Activated CD4-positive, alpha-beta T cell treated with anti-CD3 and anti-CD28 coated beads, Interleukin-2, amount 10 ng/mL, durations not matched to agents 7 days and 5 days (primary cell): ENCODE measurements at regions not wholly inside any gene's neighbourhood (a gene's known extent, or its start where the extent isn't known, plus 50 kb on each side); places are given as distances from the start of the nearest gene placed in this dataset.

Experiments used
- CTCF ChIA-PET: fragments of 350-600 bp; sonication (Branson Sonifier 250); formaldehyde crosslinking; loops from one replicate; lab custom pipeline; 2021; ENCODE audit warnings: antibody characterized with exemption; lab: Charles Lee
- POLR2A ChIA-PET: fragments of 350-600 bp; sonication (Branson Sonifier 250); formaldehyde crosslinking; loops from one replicate; lab custom pipeline; 2021; ENCODE audit warnings: antibody characterized with exemption; lab: Charles Lee
- DNase-seq: peaks from one replicate; pipeline ENCODE4 v3.0.0-alpha.2; 2020
- H3K27ac Mint-ChIP-seq: one replicate; pipeline ENCODE4 v1.8.0; 2021; ENCODE audit warnings: mild to moderate bottlenecking, moderate library complexity, mixed read lengths
- H3K27me3 Mint-ChIP-seq: one replicate; pipeline ENCODE4 v1.8.0; 2021; ENCODE audit warnings: mixed read lengths
- H3K36me3 Mint-ChIP-seq: one replicate; pipeline ENCODE4 v1.8.0; 2021; ENCODE audit warnings: low read depth, mixed read lengths
- H3K4me1 Mint-ChIP-seq: one replicate; pipeline ENCODE4 v1.8.0; 2021; ENCODE audit warnings: mixed read lengths
- H3K4me3 Mint-ChIP-seq: one replicate; pipeline ENCODE4 v1.8.0; 2021; ENCODE audit warnings: mild to moderate bottlenecking, moderate library complexity, mixed read lengths
- H3K9me3 Mint-ChIP-seq: one replicate; pipeline ENCODE4 v1.8.0; 2021; ENCODE audit warnings: mixed read lengths

DNA sequence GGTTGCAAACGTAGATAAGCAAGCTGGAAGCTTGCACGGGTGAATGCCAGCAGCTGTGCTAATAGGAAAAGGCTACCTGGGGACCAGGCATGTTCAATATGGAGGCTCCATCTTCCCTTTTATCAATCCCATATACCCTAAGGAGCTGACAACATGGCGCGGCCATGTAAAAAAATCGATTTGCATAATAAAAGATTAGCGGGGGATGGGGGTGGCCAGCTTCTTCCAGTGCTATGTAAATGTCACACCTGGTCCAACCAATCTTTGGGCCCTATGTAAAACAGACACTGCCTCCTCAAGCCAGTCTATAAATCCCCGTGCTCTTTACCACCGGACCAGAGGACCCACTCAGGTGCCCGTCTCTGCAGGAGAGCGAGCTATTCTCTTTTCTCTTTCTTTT, 128.2 kb downstream of the GPAT3 start:
- ChIA-PET CTCF (interaction anchor here (1.4 to 2.1 kb wide), 2 partner anchors 9 to 12 kb away, joined by 4 to 5 read pairs; no protein-coding TSS in a partner anchor), POLR2A (no interaction called here)
- Mint-ChIP-seq H3K27ac (no peak overlapping the region), H3K4me3 (no peak overlapping the region), H3K36me3 (no peaks in the 10 kb centered on the region), H3K4me1 (peaks cover 7% of the 10 kb centered on the region), H3K9me3 (no peaks in the 10 kb centered on the region), H3K27me3 (peaks cover 2% of the 10 kb centered on the region)
- DNase-seq, result no peak

DNA sequence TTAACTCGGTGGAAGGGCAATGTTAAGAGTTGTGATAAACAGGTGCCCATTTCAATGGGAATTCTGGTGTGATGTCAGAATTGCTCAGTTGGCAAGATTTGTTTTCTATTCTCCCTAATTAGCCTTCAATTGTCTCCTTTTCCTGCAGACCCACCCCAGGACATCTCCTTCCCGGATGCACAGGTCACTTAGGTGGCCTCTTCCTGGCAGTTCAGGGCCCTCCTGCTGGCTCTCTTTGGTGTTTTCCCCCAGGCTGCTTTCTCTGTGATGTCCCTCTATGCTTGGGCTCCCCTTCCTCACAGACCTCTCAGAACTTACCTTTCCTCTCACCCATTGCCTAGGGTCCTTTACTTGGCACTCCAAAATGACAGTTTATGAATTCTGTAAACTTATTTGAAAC, 126.3 kb downstream of the GPAT3 start:
- no peak overlapping the region for H3K4me3 Mint-ChIP-seq
- POLR2A ChIA-PET, result no interaction called here
- H3K4me1 Mint-ChIP-seq, result peaks cover 7% of the 10 kb centered on the region
- DNase-seq, result no peak
- H3K27ac Mint-ChIP-seq, result no peak overlapping the region
- CTCF ChIA-PET, result interaction anchor here (2.1 kb wide), 1 partner anchor 7 kb away, joined by 5 read pairs; no protein-coding TSS in a partner anchor
- no peaks in the 10 kb centered on the region for H3K36me3 Mint-ChIP-seq
- peaks cover under 1% of the 10 kb centered on the region for H3K27me3 Mint-ChIP-seq
- no peaks in the 10 kb centered on the region for H3K9me3 Mint-ChIP-seq

DNA sequence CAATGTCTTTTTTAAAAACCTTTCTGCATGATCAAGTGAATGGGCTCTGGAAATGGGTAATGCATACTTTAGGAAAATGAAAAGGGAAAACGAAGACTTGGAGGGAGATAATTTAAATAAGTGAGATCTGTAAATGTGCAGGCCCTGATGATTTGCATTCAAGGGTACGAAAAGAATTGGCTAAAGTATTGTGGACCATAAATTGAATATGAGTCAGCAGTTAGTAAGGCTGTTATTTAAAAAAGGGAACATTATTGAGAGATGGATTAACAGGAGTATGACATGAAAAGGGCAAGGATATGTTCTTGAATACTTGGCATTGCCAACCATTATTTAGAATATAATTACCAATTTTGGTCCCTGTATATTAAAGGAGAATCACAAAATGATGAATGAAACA, 125.5 kb downstream of the GPAT3 start:
- Mint-ChIP-seq H3K27ac (no peak overlapping the region), H3K9me3 (no peaks in the 10 kb centered on the region), H3K27me3 (peaks cover 3% of the 10 kb centered on the region), H3K4me1 (peaks cover 7% of the 10 kb centered on the region), H3K4me3 (no peak overlapping the region), H3K36me3 (no peaks in the 10 kb centered on the region)
- no peak for DNase-seq
- POLR2A ChIA-PET, result no interaction called here
- CTCF ChIA-PET, result no interaction called here

DNA sequence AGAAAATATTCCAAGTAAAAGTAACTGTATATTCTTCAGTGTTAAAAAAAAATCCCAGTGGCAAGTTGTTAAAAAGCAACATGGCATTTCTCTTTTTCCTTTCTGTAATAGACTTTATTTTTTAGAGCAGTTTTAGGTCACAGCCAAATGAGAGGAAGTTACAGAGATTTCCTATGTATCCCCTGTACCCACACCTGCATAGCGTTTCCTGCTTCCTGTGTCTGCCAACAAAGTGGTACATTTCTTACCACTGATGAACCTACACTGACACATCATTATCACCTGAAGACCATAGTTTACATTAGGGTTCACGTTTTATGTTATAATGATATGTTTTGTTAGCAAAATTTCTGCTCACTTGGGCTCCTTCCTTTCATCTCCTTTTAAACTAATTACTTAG, 124.7 kb downstream of the GPAT3 start:
- no peaks in the 10 kb centered on the region for H3K9me3 Mint-ChIP-seq
- H3K4me1 Mint-ChIP-seq, result peaks cover 7% of the 10 kb centered on the region
- no peak for DNase-seq
- H3K4me3 Mint-ChIP-seq, result no peak overlapping the region
- H3K36me3 Mint-ChIP-seq, result no peaks in the 10 kb centered on the region
- POLR2A ChIA-PET, result no interaction called here
- CTCF ChIA-PET, result no interaction called here
- H3K27ac Mint-ChIP-seq, result no peak overlapping the region
- H3K27me3 Mint-ChIP-seq, result peaks cover 3% of the 10 kb centered on the region

DNA sequence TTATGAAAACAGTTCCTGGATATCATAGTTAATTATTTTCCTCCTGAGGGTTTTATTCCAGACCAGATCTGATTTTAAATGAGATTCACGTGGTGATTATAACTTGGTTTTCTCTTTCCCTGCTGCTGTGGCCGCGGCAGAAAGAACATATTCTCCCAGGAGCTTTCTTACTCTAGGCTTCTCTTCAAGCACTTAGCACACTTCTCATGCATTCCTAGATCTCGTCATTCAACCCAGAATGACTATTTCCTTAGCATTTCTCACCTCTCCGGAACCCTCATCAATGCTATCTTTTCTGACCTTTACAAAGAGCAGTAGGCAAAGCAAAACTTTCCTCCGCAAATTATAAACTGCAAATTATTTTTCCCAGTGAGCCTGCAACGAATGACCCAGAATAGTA, 122.9 kb downstream of the GPAT3 start:
- H3K36me3 Mint-ChIP-seq, result no peaks in the 10 kb centered on the region
- H3K4me3 Mint-ChIP-seq, result no peak overlapping the region
- no peak overlapping the region for H3K27ac Mint-ChIP-seq
- peaks cover 3% of the 10 kb centered on the region for H3K27me3 Mint-ChIP-seq
- H3K4me1 Mint-ChIP-seq, result peaks cover 7% of the 10 kb centered on the region
- H3K9me3 Mint-ChIP-seq, result no peaks in the 10 kb centered on the region
- DNase-seq, result no peak
- ChIA-PET CTCF (no interaction called here), POLR2A (no interaction called here)

DNA sequence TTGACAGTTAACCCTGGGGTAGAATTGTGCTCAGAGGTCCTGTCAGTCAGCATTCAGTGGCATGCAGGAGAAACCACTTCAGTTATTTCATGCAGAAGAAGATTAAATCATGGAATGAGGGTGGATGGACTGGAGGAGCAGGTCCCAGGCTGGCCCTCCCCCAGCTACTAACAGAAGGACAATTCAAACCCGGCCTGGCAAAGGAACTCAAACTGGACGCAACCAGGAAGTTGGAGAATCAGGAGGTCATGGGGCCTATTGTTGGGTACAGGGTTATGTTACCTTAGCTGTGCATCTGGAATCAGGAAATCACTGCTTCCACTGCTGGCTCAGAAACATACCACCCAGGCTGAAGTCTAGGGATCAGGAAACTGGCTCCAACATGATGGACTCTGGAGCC, 121.4 kb downstream of the GPAT3 start:
- Mint-ChIP-seq H3K27me3 (peaks cover 3% of the 10 kb centered on the region), H3K27ac (no peak overlapping the region), H3K4me3 (no peak overlapping the region), H3K4me1 (peaks cover 7% of the 10 kb centered on the region), H3K9me3 (no peaks in the 10 kb centered on the region), H3K36me3 (no peaks in the 10 kb centered on the region)
- ChIA-PET POLR2A (no interaction called here), CTCF (interaction anchor here (0.6 to 1.3 kb wide), 2 partner anchors 12 to 1168 kb away, joined by 3 read pairs; no protein-coding TSS in a partner anchor)
- no peak for DNase-seq
